BE2C (cell line): ENCODE measurements at regions not wholly inside any gene's neighbourhood (a gene's known extent, or its start where the extent isn't known, plus 50 kb on each side); places are given as distances from the start of the nearest gene placed in this dataset.

ENCODE experiments used
- DNase-seq: peaks from one replicate; pipeline ENCODE4 v3.0.0-alpha.2; 2020
- H3K27me3 ChIP-seq: fragments of 250-450 bp; sonication (Bioruptor Pico); 2 replicates; pipeline ENCODE4 v1.5.1; 2020; ENCODE audit warnings: mild to moderate bottlenecking
- H3K36me3 ChIP-seq: fragments of 250-450 bp; sonication (Bioruptor Pico); 2 replicates; pipeline ENCODE4 v1.5.1; 2020; ENCODE audit warnings: mild to moderate bottlenecking
- H3K4me1 ChIP-seq: fragments of 250-450 bp; sonication (Bioruptor Pico); 2 replicates; pipeline ENCODE4 v1.5.1; 2020
- H3K4me3 ChIP-seq: 2 replicates; pipeline ENCODE4 v1.5.1; 2011; ENCODE audit warnings: low read depth, low read length
- H3K9me3 ChIP-seq: fragments of 250-450 bp; sonication (Bioruptor Pico); 2 replicates; pipeline ENCODE4 v1.5.1; 2020
- CTCF ChIP-seq: IDR thresholded peaks from 2 replicates; pipeline ENCODE4 v1.5.1; 2012; ENCODE audit warnings: mild to moderate bottlenecking, low read depth, low read length

GRCh38 chr2:120856421-120856862 is 120.8 kb downstream of the GLI2 start:
- Histone ChIP-seq H3K4me1 (peaks cover 4% of the 10 kb centered on the region; the same call in 1 of the 2 replicates), H3K9me3 (no peaks in the 10 kb centered on the region), H3K36me3 (no peaks in the 10 kb centered on the region), H3K27me3 (no peaks in the 10 kb centered on the region), H3K4me3 (no peak overlapping the region)
- DNase-seq = no peak
- 0 out of 2 replicates have a peak, but pooled peaks have one; percentile 11 for TF ChIP-seq CTCF

GRCh38 chr2:120857422-120857821 is 121.8 kb downstream of the GLI2 start:
- Histone ChIP-seq H3K4me1 (peaks cover 4% of the 10 kb centered on the region; the same call in 1 of the 2 replicates), H3K27me3 (no peaks in the 10 kb centered on the region), H3K4me3 (no peak overlapping the region), H3K9me3 (no peaks in the 10 kb centered on the region), H3K36me3 (no peaks in the 10 kb centered on the region)
- DNase-seq = no peak
- no peak for TF ChIP-seq CTCF

- Histone ChIP-seq H3K27me3 (no peaks in the 10 kb centered on the region), H3K36me3 (no peaks in the 10 kb centered on the region), H3K4me3 (no peak overlapping the region), H3K9me3 (no peaks in the 10 kb centered on the region), H3K4me1 (peaks cover 4% of the 10 kb centered on the region; the same call in 1 of the 2 replicates)
- no peak for TF ChIP-seq CTCF
- DNase-seq = no peak
Observed at GRCh38 chr2:120857931-120858330, 122.3 kb downstream of the GLI2 start.

- peak; percentile 28 for DNase-seq
- Histone ChIP-seq H3K36me3 (no peaks in the 10 kb centered on the region), H3K4me3 (no peak overlapping the region), H3K9me3 (no peaks in the 10 kb centered on the region), H3K4me1 (peaks cover 4% of the 10 kb centered on the region; the same call in 1 of the 2 replicates), H3K27me3 (no peaks in the 10 kb centered on the region)
- TF ChIP-seq CTCF = no peak
Observed at GRCh38 chr2:120858361-120859106, 122.9 kb downstream of the GLI2 start.

GRCh38 chr2:120859128-120859527 is 123.5 kb downstream of the GLI2 start:
- Histone ChIP-seq H3K27me3 (no peaks in the 10 kb centered on the region), H3K9me3 (no peaks in the 10 kb centered on the region), H3K4me3 (no peak overlapping the region), H3K36me3 (no peaks in the 10 kb centered on the region), H3K4me1 (peaks cover 4% of the 10 kb centered on the region; the same call in 1 of the 2 replicates)
- DNase-seq = no peak
- no peak for TF ChIP-seq CTCF

- H3K4me3 ChIP-seq = no peak overlapping the region
- DNase-seq = no peak
- no peaks in the 10 kb centered on the region for H3K27me3 ChIP-seq
- no peaks in the 10 kb centered on the region for H3K36me3 ChIP-seq
- H3K4me1 ChIP-seq = peaks cover 4% of the 10 kb centered on the region; the same call in 1 of the 2 replicates
- H3K9me3 ChIP-seq = no peaks in the 10 kb centered on the region
- no peak for TF ChIP-seq CTCF
Observed at GRCh38 chr2:120859814-120860578, 124.3 kb downstream of the GLI2 start.
